ENCODE measurements at regions not wholly inside any gene's neighbourhood (a gene's known extent, or its start where the extent isn't known, plus 50 kb on each side); places are given as distances from the start of the nearest gene placed in this dataset.

- no peaks in the 10 kb centered on the region for H3K79me2 ChIP-seq (ENCODE audit: insufficient read depth, low read depth, low read length)
- no peaks in the 10 kb centered on the region for H4K20me1 ChIP-seq (ENCODE audit: insufficient read depth, low read length)
- H3K4me3 ChIP-seq (ENCODE audit: low read depth, low read length, poor library complexity, severe bottlenecking): no peak overlapping the region
- intact Hi-C loops (cut with micrococcal nuclease; ENCODE audit: unreplicated experiment): no loop called here
- H3K36me3 ChIP-seq (ENCODE audit: insufficient read depth, low read length): no peaks in the 10 kb centered on the region
- no peak overlapping the region for H3K4me2 ChIP-seq (ENCODE audit: low read length)
- H3K4me1 ChIP-seq (ENCODE audit: insufficient read depth, low read length, poor library complexity, severe bottlenecking): no peaks in the 10 kb centered on the region
- H3K9me3 ChIP-seq (ENCODE audit: low read length): no peaks in the 10 kb centered on the region
- no peaks in the 10 kb centered on the region for H3K9me2 ChIP-seq (ENCODE audit: insufficient read depth, low read length)
- ChIA-PET POLR2A (no interaction called here), CTCF (ENCODE audit: unreplicated experiment) (no interaction called here)
- TF ChIP-seq, protein P1, sequence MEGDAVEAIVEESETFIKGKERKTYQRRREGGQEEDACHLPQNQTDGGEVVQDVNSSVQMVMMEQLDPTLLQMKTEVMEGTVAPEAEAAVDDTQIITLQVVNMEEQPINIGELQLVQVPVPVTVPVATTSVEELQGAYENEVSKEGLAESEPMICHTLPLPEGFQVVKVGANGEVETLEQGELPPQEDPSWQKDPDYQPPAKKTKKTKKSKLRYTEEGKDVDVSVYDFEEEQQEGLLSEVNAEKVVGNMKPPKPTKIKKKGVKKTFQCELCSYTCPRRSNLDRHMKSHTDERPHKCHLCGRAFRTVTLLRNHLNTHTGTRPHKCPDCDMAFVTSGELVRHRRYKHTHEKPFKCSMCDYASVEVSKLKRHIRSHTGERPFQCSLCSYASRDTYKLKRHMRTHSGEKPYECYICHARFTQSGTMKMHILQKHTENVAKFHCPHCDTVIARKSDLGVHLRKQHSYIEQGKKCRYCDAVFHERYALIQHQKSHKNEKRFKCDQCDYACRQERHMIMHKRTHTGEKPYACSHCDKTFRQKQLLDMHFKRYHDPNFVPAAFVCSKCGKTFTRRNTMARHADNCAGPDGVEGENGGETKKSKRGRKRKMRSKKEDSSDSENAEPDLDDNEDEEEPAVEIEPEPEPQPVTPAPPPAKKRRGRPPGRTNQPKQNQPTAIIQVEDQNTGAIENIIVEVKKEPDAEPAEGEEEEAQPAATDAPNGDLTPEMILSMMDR (conservative IDR thresholded peaks at IDR 0.05; ENCODE audit: low read length): no peak
- no peak for TF ChIP-seq EZH2phosphoT487 (IDR thresholded peaks at IDR 0.05; ENCODE audit: borderline replicate concordance, low read depth, low read length)
- no peak overlapping the region for H2AFZ ChIP-seq (ENCODE audit: low read length)
- no peak overlapping the region for H3K27ac ChIP-seq (ENCODE audit: low read depth, low read length, poor library complexity, severe bottlenecking)
- no peak for DNase-seq (ENCODE audit: low spot score)
- BruUV-seq (replicated peaks): no TSS peak
Observed at GRCh38 chr10:69749178-69750010, 52.3 kb upstream of the COL13A1 start.

DNA sequence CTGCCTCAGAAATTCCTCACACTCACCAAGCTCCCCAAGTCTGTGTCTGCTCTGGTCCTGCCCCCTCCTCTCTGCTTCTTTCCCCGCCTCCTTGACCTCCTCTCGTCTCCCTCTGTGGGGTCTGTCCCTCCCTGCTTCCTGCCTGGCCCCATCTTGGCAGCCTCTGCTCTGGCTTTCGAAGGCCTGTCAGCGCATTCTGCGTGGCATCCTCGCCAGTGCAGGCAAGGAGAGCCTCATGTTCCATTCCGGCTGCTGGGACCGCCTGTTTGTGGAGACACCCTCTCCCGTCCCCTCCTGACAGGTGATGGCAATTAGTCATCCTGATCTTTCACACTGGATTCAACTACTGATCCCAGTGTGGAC lies 51.7 kb upstream of the COL13A1 start:
- Histone ChIP-seq H3K79me2 (ENCODE audit: insufficient read depth, low read depth, low read length) (no peaks in the 10 kb centered on the region), H4K20me1 (ENCODE audit: insufficient read depth, low read length) (no peaks in the 10 kb centered on the region), H3K9me3 (ENCODE audit: low read length) (no peaks in the 10 kb centered on the region), H3K36me3 (ENCODE audit: insufficient read depth, low read length) (no peaks in the 10 kb centered on the region), H3K4me3 (ENCODE audit: low read depth, low read length, poor library complexity, severe bottlenecking) (no peak overlapping the region), H3K4me2 (ENCODE audit: low read length) (no peak overlapping the region), H3K27ac (ENCODE audit: low read depth, low read length, poor library complexity, severe bottlenecking) (no peak overlapping the region), H2AFZ (ENCODE audit: low read length) (no peak overlapping the region), H3K9me2 (ENCODE audit: insufficient read depth, low read length) (no peaks in the 10 kb centered on the region), H3K4me1 (ENCODE audit: insufficient read depth, low read length, poor library complexity, severe bottlenecking) (no peaks in the 10 kb centered on the region)
- no TSS peak for BruUV-seq (replicated peaks)
- intact Hi-C loops (cut with micrococcal nuclease; ENCODE audit: unreplicated experiment): no loop called here
- no peak for DNase-seq (ENCODE audit: low spot score)
- TF ChIP-seq, protein P1 (conservative IDR thresholded peaks at IDR 0.05; ENCODE audit: low read length): no peak
- no peak for TF ChIP-seq EZH2phosphoT487 (IDR thresholded peaks at IDR 0.05; ENCODE audit: borderline replicate concordance, low read depth, low read length)
- ChIA-PET POLR2A (no interaction called here), CTCF (ENCODE audit: unreplicated experiment) (no interaction called here)

- ChIA-PET POLR2A (interaction anchor here (1.2 kb wide), 1 partner anchor 15 kb away, joined by 4 read pairs; no protein-coding TSS in a partner anchor), CTCF (ENCODE audit: unreplicated experiment) (no interaction called here)
Observed at GRCh38 chr10:69750725-69751124, 51.0 kb upstream of the COL13A1 start.

More at GRCh38 chr10:69750725-69751124, 51.0 kb upstream of the COL13A1 start:
- no peaks in the 10 kb centered on the region for H3K36me3 ChIP-seq (ENCODE audit: insufficient read depth, low read length)
- no peaks in the 10 kb centered on the region for H3K9me2 ChIP-seq (ENCODE audit: insufficient read depth, low read length)
- H3K4me2 ChIP-seq (ENCODE audit: low read length): no peak overlapping the region
- no peaks in the 10 kb centered on the region for H4K20me1 ChIP-seq (ENCODE audit: insufficient read depth, low read length)
- no peaks in the 10 kb centered on the region for H3K9me3 ChIP-seq (ENCODE audit: low read length)
- H3K27ac ChIP-seq (ENCODE audit: low read depth, low read length, poor library complexity, severe bottlenecking): no peak overlapping the region
- DNase-seq (ENCODE audit: low spot score): no peak
- H3K79me2 ChIP-seq (ENCODE audit: insufficient read depth, low read depth, low read length): no peaks in the 10 kb centered on the region
- TF ChIP-seq, protein P1 (conservative IDR thresholded peaks at IDR 0.05; ENCODE audit: low read length): no peak
- no peak for TF ChIP-seq EZH2phosphoT487 (IDR thresholded peaks at IDR 0.05; ENCODE audit: borderline replicate concordance, low read depth, low read length)
- no peak overlapping the region for H3K4me3 ChIP-seq (ENCODE audit: low read depth, low read length, poor library complexity, severe bottlenecking)
- intact Hi-C loops (cut with micrococcal nuclease; ENCODE audit: unreplicated experiment): no loop called here
- H3K4me1 ChIP-seq (ENCODE audit: insufficient read depth, low read length, poor library complexity, severe bottlenecking): no peaks in the 10 kb centered on the region
- no peak overlapping the region for H2AFZ ChIP-seq (ENCODE audit: low read length)
- BruUV-seq (replicated peaks): no TSS peak

Data from OCI-LY7 (cell line).